ENCODE measurements at regions not wholly inside any gene's neighbourhood (a gene's known extent, or its start where the extent isn't known, plus 50 kb on each side); places are given as distances from the start of the nearest gene placed in this dataset.
"Not testable (repeated sequence)": the region's sequence is repeated elsewhere in the genome, so short reads cannot be mapped to it uniquely, and the experiment has no call there.

DNA sequence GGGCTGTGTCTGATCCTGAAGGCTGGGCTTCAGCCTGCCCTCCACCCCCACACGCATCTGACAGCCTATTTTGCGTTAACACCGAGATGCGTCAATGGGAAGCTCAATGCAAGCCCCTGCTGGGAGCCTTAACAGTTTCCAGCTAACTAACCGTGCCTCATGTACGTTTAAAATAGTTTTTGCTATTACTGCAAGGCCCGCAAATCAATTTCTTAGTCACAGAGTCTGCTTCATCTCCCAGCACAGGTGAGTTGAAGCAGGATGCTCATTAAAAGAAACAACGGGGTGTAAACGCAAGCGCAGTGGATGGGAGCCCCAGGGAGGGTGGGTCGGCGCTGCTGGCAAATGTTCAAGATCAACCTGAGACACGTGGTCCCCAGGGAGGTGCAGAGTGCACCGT, 142.8 kb upstream of the PHACTR3 start:
- DNase-seq (ENCODE audit: low spot score): no peak

DNA sequence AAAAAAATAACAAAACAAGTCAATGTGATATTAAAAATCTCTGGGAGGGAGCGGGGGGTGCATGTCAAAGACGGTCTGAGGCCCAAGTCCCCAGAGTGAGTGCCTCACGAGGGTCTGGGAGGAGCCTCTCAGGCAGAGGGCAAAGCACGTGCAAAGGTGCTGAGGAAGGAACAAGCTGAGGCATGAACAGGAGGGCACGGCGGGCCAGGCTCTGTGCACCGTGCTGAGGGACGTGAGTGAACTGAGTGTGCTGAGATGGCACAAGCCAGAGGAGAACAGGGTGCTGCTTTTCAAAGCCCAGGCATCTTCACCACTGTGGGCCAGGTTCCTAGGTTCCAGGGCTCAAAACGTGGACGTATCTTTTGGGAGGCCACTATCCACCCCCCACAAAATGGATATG, 142.1 kb upstream of the PHACTR3 start:
- no peak for DNase-seq (ENCODE audit: low spot score)

DNA sequence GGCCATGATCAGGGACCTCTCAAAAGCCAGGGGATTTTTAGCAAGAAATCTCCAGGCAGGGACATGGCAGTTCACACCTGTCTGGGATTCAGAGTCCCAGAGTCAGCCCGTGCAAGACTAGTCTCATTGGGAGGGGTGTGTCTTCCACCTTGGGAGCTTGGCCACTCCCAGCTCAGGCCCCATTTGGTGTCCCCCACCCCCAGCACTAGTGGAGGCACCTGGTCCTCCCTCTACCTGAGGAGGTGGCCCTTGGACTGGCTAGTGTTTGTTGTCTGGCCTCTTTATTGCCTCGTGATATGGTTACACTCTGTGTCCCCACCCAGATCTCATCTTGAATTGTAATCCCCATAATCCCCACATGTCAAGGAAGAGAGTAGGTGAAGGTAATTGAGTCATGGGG, 140.8 kb upstream of the PHACTR3 start:
- DNase-seq (ENCODE audit: low spot score): no peak

DNA sequence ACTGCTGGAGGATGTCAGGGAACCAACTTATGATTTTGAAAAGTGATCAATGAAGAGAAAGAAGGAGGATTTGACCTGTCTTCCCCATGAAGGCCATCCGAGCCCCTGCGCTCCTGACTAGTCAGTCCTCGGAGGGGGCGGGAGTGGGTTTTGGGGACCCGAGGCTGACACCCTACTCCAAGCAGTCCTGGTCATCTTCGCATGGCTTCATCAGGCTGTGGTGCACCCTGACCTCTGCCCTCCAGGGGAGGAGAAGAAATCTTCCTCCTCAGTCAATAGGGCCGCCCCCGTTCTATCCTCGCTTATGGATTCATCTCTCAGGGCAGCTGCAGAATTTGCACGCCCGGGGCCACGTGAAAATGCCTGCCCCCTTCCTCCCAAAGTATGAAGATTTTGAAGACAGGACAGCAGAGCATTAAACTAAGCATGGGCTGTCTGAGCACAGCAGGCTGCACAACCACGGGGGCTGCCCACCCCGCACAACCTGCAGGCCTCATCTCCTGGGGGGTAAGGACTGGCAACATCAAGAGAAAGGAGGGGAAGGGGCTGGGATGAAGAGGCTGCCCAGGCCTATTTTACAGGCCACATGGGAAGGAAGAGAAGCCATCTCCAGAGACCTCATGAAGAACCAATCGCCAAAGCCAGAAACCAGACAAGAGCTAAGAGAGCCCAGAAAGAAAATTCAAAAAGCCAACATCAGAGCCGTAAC, 138.1 kb upstream of the PHACTR3 start:
- DNase-seq (ENCODE audit: low spot score): no peak

DNA sequence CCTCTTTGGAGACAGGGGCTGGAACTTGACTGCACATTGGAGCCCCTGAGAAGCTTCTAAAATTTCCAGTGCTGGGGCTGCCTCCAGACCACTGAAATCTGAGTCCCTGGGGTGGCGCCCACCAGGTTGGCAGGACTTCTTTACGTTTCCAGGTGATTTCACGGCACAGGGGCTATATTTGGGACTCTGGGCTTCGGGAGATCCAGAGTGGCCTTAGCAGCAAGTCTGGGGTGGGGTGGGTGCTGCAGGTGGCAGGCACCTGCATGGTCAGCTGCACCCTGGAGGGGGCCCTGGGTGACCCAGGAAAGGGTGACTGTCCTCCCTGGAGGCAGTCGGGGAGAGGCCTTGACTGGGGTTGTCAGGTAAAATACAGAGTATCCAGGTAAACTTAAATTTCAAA, 135.5 kb upstream of the PHACTR3 start:
- DNase-seq (ENCODE audit: low spot score): no peak

DNA sequence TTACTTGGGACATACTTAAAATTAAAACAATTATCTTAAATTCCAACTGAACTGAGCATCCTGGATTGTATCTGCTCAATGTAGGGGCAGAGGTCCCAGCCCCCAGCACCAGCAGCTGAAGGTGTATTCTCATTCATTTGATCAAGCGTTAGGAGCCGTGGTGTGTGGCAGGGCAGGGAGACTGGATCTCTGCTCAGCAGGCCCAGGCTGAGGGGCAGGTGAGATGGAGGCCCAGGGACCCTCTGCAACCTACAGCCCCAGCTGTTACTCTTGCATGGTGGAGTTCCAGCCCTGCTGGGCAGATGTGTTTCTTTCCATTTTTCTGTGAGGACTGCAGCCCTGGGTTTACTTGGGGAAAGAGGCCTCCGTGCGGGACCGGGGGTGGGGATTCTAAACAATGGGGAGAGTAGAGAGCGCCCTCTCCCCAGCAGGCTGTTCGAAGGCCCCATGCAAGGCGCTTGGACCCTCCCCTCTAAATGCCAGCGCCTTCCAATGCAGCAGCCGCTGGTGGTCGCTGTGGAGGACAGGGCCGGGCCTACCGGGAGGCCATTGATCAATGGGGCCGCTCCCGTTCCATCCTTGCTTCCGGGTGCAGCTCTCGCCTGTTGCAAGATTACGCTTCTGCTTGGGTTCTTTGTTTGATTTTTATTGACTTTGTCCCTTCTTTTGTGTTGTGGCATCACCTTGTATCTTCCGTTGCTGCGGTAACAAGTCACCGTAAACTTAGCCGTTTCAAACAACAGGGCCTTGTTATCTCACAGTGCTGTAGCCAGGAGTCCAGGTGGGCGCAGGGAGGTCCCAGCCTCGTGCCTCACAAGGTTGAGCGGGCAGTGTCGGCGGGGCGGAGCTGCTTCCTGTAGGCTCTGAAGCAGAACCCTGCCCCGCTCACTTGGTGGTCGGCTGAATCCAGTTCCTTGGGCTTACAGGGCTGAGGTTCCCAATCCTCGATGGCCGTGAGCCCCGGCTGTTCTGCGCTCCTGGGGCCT, 134.8 kb upstream of the PHACTR3 start:
- DNase-seq (ENCODE audit: low spot score): no peak

DNA sequence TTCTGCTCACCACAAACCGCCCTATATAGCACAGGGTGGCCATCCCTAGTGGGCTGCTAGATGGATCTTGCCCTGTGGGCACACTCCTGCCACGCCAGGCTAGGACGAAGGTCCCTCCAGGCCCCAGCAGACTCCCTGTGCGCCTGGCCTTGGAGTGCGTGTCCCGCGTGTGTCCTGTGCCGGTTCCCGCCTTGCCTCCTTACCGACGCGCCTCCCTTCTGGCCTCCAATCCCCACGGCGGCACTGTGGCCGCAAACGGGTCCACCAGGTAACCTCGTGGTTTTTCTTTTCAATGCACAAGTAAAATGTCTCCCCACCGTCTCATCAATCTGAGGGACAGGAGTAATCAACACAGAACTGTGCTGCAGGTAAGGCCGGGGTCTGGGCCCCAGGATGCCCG, 133.8 kb upstream of the PHACTR3 start:
- DNase-seq (ENCODE audit: low spot score): no peak

DNA sequence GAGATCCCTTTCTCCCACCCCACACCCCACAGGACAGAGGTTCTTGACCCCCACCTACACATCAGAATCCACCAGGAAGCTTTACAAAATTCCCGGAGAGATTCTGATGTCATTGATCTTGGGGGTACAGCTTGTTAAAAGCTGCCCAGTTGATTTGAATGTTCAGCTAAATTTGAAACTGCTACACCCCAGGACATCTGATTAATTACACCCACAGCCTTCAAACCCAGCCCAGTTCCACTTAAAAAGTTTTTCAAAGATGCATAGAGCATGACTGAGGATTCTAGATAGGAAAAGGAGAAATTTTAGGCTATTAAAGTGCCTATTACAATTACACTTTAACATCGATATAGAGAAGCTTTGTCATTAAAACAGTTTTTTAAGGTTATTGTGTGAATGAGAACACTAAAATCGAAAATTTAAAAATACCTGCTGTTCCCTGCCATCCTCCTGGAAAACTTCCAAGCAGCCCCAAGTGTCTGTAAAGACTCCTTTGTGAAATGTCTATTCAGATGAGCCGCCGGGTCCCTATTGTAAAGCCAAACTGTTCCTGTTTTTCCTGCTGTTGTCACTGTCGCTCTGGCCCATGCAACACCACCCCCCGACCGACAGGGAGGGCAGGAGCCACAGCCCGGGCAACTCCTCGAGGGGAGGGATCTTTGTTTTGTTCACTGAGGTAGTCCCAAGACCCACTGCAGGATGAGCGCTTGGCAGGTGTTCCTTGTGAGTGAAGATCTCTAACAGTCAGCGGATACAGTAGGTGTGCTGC, 132.5 kb upstream of the PHACTR3 start:
- no peak for DNase-seq (ENCODE audit: low spot score)

DNA sequence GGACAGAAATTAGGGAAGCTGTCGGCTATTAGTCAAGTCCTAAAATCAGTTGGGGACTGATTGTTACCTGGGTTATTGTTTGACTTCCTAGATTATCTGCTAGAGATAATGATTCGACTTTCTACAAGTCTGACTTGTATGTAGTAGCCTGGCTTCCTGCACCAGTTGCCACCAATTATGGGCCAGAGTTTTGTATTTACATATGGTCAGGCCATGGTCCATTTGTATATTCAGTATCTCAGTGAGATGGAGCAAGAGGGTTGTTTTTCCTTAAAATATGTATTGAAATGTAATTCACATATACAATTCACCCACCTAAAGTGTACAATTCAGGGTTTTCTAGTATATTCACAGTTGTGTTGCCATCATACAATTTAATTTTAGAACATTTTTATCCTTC, 130.6 kb upstream of the PHACTR3 start:
- no peak for DNase-seq (ENCODE audit: low spot score)

DNA sequence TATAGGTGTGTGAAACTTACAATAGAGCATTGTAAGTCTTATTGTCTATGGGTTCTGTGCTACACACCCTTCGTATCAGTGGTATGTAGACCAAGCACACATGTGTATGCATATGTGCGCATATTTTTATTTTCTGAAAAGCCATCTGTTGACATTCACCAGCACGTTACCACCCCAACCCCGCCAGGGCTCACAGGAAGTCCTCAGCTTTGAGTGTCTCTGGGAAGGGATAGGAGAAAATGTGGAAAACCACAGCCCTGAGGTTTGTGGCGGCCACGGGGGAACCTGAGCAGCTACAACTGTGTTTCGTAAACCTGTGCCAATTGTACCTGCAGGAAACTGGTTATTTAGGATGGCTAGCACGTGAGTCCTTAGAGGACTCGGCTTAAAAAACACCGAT, 123.3 kb upstream of the PHACTR3 start:
- no peak for DNase-seq (ENCODE audit: low spot score)

DNA sequence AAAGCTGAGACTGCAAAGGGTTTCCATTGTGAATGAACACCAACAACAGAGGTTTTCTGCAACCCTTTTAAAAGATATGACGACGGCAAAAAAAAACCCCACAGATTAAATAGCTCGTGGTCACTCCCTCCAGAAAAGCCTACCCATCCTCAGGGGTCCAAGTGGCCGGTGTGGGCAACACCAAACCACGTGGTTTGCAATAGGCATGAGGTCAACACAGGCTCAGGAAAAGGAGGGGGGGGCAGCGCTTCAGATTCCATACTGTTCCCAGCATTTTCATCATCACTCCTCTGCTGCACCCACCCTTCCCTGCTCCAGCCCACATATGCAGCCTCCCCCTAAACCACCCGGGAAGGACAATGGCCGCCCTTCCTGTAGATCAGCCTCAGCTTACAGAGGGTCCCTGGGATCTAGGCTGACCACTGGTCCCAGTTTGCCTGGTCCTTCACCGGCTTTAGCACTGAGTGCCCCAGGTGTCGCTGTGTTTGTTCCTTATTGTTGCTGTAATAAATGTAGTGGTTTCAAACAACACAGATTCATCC, 122.8 kb upstream of the PHACTR3 start:
- DNase-seq (ENCODE audit: low spot score): no peak

DNA sequence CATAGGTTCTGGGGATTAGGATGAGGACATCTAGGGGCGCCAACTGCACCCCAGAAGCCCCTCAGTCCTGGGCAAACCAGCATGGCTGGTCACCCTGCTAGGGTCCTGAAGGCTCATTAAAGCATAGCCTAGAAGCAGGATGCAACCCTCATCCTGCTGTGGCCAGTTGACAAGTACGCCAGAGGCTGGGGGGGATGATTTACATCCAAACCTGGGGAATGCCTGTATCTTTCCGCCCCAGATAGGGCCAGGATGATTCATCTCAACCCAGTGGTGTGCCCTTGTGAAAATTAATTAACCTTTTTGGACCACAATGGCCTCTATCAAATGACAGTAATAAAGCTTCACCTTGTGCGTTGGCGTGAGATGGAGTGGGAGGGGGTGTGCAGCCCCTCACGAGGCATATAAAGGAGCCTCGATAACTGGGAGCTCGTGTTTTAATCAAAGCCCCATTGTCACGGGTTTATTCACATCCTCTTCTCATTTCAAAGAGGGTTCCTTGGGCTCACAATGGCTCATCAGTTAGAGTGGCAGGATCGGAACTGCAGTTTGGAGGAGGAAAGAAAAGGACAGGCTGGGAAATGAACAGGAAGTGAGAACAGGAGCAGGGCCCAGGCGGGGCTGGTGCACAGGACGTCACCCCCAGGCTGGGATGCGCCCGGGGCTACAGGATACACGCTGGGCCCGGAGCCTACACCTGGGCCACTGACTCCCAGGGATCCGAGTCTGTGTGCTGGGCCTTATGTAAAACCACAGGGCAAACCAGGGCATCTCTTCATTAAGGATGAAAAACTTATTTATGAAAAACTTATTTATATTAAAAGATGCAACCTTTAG, 121.8 kb upstream of the PHACTR3 start:
- no peak for DNase-seq (ENCODE audit: low spot score)

DNA sequence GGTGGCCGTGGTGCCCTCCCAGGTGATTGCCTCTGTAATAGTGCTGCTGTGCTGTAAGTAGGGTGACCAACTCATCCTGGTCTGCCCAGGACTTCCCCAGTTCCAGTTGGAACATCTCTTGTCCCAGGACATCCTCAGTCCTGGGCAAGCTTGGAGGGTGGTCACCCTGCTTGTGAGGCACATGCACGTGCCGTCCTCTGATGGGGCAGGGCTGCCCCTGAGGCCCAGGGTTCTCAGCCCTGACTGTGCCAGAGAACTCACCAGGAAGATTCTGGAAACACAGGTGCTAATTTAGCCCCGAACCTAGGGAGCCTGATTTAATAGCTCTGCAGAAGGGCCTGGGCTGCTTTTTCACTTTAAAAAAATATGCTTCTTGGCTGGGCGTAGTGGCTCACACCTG, 120.9 kb upstream of the PHACTR3 start:
- DNase-seq (ENCODE audit: low spot score): no peak

DNA sequence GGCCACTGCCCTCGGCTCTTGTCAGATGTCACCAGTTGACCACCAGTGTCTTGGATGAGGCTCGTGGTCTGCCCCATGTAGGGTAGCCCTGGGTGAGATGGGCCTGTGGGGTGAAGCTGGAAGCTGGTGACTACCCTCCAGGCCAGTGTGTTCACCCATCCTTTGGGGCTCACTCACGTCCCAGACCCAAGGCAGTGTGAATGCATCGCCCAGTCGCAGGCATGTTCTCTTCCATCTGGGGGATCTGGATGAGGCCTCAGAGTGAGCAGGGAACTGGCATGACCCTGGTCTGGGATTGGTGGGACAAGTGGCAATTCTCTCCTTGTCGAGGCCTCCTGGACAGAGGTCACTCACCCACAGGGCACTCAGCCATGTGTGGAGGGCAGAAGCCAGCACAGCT, 120.1 kb upstream of the PHACTR3 start:
- DNase-seq (ENCODE audit: low spot score): no peak

DNA sequence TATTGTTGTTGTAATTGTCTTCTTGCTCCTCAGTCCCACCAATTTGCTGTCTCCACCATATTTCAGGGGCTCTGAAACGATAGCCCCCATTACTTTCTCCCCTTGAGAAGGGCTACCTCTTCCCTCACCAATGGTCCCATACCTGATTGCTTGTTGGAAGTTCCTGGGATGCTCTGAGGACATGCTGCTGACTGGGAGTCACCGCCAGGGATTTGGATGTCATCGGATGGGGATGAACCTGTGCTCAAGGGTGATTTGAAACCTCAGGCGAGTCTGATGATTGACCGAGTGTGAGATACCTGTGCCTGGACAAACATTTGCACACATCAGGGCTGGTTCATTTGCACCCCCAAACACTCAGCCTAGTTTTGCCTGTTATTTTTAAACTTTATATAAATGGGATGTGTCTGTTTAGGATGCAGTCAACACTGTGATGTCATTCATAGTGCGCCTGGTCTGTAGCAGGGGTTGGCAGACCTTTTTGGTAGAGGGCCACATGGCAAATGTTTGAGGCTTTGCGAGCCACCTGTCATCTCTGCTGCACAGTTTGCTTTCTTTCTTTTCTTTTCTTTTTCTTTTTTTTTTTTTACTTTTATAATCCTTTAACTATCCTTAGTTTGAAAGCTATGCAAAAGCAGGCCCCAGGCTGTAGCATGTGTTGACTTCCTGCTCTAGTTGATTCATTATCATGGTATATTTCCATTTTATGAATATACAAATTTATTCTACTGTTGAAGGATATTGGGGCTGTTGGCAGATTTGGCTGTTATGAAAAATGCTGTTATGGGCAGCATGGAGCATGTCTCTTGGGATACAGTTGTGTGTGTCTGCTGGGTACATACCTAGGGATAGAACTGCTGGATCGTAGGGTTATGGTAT, 118.5 kb upstream of the PHACTR3 start:
- no peak for DNase-seq (ENCODE audit: low spot score)

DNA sequence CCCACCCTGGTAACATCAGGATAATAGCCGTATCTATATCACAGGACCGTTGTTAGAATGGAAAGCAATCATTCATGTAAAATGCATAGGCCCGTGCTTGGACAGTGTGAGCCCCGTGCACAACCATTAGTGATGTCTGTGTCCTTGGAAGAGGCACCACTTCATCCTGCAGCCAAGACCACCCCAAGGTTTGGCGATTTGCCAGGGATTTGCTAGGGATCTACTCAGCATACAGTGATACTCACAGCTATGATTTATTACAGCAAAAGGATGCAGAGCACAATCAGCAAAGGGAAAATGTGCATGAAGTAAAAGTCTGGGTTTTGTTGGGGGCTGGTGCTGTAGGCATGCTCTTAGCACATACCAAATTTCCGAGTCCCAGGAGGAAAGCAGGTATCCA, 115.9 kb upstream of the PHACTR3 start:
- not testable (repeated sequence) for DNase-seq (ENCODE audit: low spot score)

DNA sequence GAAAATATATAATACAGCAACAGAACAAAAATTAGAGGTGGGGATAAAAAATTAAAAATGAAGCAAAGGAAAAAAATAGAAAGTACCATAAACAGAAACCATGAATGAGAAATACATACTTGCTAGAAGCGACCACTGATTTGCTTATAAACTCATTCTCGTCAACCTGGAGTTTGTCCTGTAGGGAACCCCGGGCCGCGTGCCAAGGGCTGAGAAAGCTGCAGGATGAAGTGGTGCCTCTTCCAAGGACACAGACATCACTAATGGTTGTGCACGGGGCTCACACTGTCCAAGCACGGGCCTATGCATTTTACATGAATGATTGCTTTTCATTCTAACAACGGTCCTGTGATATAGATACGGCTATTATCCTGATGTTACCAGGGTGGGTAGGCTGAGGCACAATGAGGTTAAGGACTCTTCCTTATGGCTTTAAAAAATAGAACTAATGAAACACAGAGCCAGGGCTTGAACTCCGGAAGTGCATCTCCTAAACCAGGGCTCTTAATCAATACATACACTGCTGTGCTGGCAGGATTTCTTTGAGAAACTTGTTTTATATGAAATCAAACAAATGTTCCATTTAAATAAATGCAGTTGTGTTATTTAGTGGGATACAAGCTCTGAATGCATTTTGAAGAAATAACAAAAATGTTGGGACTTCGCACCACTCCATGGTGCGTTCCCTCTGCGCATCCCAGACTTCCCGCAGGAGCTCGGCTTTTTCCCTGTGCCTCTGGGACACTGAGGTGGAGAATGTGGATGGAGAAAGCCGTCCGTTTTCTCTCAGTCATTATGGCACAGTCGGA, 113.9 kb upstream of the PHACTR3 start:
- DNase-seq (ENCODE audit: low spot score): not testable (repeated sequence)

DNA sequence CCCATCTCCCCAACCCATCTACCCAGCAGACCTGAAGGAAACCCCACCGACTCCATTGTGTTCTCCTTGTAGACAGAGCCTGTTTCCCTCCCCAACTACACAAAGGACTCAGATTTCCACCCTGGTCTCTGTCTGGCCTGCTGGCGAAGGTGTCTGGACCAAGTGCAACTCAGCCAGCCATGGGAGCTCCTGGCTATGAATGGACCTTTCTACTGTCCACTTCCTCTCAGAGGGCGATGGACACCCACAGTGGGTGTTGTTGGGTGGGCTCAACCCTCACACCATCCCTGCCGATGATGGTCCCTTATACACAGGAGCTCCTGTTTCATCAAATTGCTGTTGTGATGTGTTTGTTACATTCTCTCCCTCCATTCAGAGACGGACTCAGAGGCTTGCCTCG, 112.5 kb upstream of the PHACTR3 start:
- no peak for DNase-seq (ENCODE audit: low spot score)

DNA sequence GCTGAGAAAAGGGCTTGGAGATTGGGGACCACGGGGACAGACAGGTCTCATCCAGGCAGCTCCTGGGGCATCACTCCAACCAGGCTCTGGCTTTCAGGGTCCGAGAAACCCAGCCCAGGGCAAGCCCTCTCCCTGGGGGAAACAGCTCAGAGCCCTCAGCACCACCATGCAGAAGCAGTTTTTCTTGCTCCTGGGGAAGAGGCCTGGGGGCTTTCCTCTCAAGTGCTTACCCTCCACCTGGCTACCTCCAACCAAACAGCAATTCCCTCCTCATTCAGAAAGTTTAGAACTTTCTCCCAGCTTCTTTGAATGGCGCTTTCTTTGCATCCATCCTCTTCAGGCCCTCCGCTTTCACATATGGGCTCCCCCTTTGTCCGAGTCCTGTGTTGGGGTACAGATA, 110.4 kb upstream of the PHACTR3 start:
- no peak for DNase-seq (ENCODE audit: low spot score)

DNA sequence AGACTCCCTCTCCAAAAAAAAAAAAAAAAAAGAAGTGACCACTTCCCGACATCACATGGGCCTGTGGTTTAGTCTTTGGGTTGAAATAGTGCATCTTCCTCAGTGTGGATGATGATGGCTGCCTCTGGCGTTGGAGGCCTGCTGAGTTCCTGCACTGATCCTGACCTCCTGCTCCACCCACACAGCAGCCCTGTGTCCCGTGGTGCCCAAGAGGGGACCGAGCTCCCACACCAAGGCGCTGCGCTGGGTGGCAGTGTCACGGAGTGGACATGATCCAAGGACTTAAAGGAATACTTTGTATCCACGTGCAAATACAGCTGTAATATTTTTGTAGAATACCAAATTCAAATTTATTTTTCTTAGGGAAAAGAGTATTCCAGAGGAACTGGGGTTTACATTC, 109.2 kb upstream of the PHACTR3 start:
- DNase-seq (ENCODE audit: low spot score): no peak

Measured in germinal center (tissue), 1 donor.